Stimulated activated memory B cell treated with anti-CD40 and anti-IgM and Interleukin-4, amounts not matched to agents 10 μg/mL and 1 μg/mL and 100 μg/mL, for 72 hours (primary cell): ENCODE measurements at regions not wholly inside any gene's neighbourhood (a gene's known extent, or its start where the extent isn't known, plus 50 kb on each side); places are given as distances from the start of the nearest gene placed in this dataset.
"Not testable (repeated sequence)": the region's sequence is repeated elsewhere in the genome, so short reads cannot be mapped to it uniquely, and the experiment has no call there.

Experiments
- ATAC-seq: fragments of 150-1000 bp; cut with Tn5 transposase; 2 replicates; pipeline ENCODE4 v1.10.0; 2021
- H3K27ac Mint-ChIP-seq: one replicate; pipeline ENCODE4 v1.8.0; 2022; ENCODE audit warnings: mild to moderate bottlenecking, mixed read lengths
- H3K27me3 Mint-ChIP-seq: one replicate; pipeline ENCODE4 v1.8.0; 2022; ENCODE audit warnings: mixed read lengths
- H3K36me3 Mint-ChIP-seq: one replicate; pipeline ENCODE4 v1.8.0; 2022; ENCODE audit warnings: mixed read lengths
- H3K4me1 Mint-ChIP-seq: one replicate; pipeline ENCODE4 v1.8.0; 2022; ENCODE audit warnings: mixed read lengths
- H3K4me3 Mint-ChIP-seq: one replicate; pipeline ENCODE4 v1.8.0; 2022; ENCODE audit warnings: mild to moderate bottlenecking, moderate library complexity, mixed read lengths
- H3K9me3 Mint-ChIP-seq: one replicate; pipeline ENCODE4 v1.8.0; 2022; ENCODE audit warnings: mixed read lengths

DNA sequence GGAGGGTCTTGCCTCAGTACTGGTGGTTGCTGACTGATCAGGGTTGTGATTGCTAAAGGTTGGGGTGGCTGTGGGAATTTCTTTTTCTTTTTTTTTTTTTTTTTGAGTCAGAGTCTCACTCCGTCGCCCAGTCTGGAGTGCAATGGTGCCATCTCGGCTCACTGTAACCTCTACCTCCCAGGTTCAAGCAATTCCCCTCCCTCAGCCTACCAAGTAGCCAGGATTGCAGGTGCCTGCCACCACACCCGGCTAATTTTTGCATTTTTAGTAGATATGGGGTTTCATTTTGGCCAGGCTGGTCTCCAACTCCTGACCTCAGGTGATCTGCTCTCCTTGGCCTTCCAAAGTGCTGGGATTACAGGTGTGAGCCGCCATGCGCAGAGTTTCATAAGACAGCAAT, 632.9 kb upstream of the TPTE start:
- not testable (repeated sequence) for H3K9me3 Mint-ChIP-seq, H3K27me3 Mint-ChIP-seq, H3K4me3 Mint-ChIP-seq, ATAC-seq, H3K36me3 Mint-ChIP-seq, H3K27ac Mint-ChIP-seq, H3K4me1 Mint-ChIP-seq

- not testable (repeated sequence) for H3K27ac Mint-ChIP-seq, H3K4me3 Mint-ChIP-seq, H3K27me3 Mint-ChIP-seq, H3K36me3 Mint-ChIP-seq, ATAC-seq, H3K4me1 Mint-ChIP-seq, H3K9me3 Mint-ChIP-seq
Measured at GRCh38 chr21:9903579-9903978, 617.8 kb upstream of the TPTE start.

DNA sequence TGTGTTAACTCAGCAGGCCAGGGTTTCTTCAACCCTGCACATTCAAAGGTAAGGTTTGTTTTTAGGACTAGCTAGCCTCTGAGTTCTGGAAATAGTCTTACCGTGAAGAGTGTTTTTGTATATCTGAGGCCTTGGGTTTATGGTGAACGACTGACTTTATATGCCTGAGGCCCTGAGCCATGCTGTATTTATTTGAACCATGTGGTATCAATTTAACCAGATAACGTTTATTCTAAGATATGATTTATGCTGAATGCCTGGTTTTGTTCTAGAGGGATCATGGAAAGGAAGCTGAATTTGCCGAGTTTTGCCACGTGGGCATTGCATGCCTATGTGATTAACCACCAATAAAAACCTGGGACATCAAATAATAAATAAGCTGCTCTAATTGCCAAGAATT, 607.2 kb upstream of the TPTE start:
- ATAC-seq, H3K27ac Mint-ChIP-seq, H3K36me3 Mint-ChIP-seq, H3K4me3 Mint-ChIP-seq, H3K27me3 Mint-ChIP-seq, H3K9me3 Mint-ChIP-seq, H3K4me1 Mint-ChIP-seq: not testable (repeated sequence)

DNA sequence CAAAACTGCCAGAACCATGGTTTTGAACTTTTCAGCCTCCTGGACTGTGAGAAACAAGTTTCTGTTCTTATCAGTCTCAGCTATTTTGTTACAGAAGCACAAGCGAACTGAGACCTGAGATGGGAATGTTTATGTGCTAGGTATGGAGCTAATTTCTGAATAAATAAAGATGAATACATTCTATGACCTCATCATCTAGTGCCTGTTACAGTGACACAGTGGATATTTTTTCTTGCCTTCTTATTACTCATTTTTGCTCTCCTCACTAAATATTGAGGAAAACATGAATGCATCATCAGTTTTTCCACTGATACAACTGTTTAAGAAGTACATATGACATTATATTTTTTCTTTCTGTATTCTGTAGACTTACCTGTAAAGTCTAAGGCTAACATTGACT, 601.9 kb upstream of the TPTE start:
- not testable (repeated sequence) for H3K9me3 Mint-ChIP-seq, H3K4me1 Mint-ChIP-seq, H3K36me3 Mint-ChIP-seq, ATAC-seq, H3K27ac Mint-ChIP-seq, H3K27me3 Mint-ChIP-seq, H3K4me3 Mint-ChIP-seq

- H3K36me3 Mint-ChIP-seq, H3K27me3 Mint-ChIP-seq: not testable (repeated sequence)
- peaks cover 17% of the 10 kb centered on the region for H3K9me3 Mint-ChIP-seq
Measured at GRCh38 chr21:9943639-9944038, 577.7 kb upstream of the TPTE start.

DNA sequence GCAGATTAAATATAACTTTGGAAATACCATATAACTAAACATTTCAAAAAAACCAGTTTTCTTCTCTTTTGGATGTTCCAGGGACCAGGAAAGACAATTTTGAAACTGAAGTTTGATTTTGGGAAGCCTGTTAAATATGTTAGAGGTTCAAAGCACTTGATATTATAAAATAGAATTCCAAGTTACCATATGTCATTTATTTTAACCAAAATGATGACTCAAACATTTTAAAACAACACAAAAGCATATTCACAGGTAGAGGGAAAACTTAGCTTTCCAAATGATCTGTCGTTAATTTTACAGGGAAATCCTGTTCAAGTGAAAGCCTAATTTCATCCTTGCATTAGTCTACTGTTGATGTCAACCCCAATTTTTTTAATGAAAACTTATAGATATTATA, 575.3 kb upstream of the TPTE start:
- not testable (repeated sequence) for H3K4me3 Mint-ChIP-seq

More at GRCh38 chr21:9943639-9944038, 577.7 kb upstream of the TPTE start:
- not testable (repeated sequence) for H3K4me3 Mint-ChIP-seq, ATAC-seq, H3K4me1 Mint-ChIP-seq, H3K27ac Mint-ChIP-seq

DNA sequence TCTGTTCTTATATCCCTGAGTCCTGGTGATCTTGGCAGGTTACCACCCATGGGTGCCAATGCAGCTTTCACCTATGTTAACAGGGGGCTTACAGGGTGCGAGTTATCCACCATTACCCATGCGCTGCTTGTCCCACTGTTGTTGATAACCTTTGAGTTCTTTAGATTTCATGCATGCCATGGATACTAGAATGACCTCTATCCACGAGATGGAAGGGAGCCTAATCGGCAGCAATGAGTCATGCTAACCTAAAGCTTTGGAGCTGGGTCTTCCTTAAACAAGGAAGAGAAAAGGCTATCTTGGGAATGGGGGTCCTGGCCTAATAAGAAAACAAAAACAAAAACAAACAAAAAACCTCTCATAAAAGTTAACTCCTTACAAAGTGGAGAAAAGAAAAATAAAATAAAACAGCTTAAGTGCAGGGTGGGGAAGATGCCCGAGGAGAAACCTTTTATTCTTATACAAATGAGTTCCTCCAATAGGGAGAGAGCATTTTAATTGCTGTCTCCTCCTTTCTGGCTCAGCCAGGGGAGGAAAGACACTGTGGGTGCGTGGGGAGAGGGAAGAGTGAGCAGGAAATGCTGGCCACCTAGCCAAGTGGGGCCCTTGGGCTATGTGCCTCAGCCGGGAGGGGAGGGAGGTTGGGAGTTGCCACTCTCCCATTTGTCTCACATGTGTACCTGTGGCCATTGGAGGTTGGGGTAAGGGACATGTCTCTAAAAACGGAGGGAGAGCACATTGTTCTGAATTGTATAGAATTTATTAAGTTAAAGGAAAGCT, 571.7 kb upstream of the TPTE start:
- not testable (repeated sequence) for H3K36me3 Mint-ChIP-seq, H3K9me3 Mint-ChIP-seq, H3K27me3 Mint-ChIP-seq, H3K4me1 Mint-ChIP-seq, H3K27ac Mint-ChIP-seq, ATAC-seq, H3K4me3 Mint-ChIP-seq

More for the DNA sequence above, 575.3 kb upstream of the TPTE start:
- not testable (repeated sequence) for H3K36me3 Mint-ChIP-seq, H3K27ac Mint-ChIP-seq, H3K4me1 Mint-ChIP-seq, H3K27me3 Mint-ChIP-seq, ATAC-seq
- peaks cover 14% of the 10 kb centered on the region for H3K9me3 Mint-ChIP-seq

- H3K27ac Mint-ChIP-seq, H3K4me3 Mint-ChIP-seq, H3K4me1 Mint-ChIP-seq, H3K36me3 Mint-ChIP-seq, H3K27me3 Mint-ChIP-seq, H3K9me3 Mint-ChIP-seq, ATAC-seq: not testable (repeated sequence)
Measured at GRCh38 chr21:9950363-9950762, 571.0 kb upstream of the TPTE start.

- H3K36me3 Mint-ChIP-seq, H3K4me3 Mint-ChIP-seq, H3K27me3 Mint-ChIP-seq, ATAC-seq, H3K27ac Mint-ChIP-seq, H3K9me3 Mint-ChIP-seq, H3K4me1 Mint-ChIP-seq: not testable (repeated sequence)
Measured at GRCh38 chr21:9958791-9959190, 562.6 kb upstream of the TPTE start.

GRCh38 chr21:9959220-9959964, 562.0 kb upstream of the TPTE start:
- not testable (repeated sequence) for H3K36me3 Mint-ChIP-seq, H3K27ac Mint-ChIP-seq, H3K4me3 Mint-ChIP-seq, H3K27me3 Mint-ChIP-seq, ATAC-seq, H3K9me3 Mint-ChIP-seq, H3K4me1 Mint-ChIP-seq

DNA sequence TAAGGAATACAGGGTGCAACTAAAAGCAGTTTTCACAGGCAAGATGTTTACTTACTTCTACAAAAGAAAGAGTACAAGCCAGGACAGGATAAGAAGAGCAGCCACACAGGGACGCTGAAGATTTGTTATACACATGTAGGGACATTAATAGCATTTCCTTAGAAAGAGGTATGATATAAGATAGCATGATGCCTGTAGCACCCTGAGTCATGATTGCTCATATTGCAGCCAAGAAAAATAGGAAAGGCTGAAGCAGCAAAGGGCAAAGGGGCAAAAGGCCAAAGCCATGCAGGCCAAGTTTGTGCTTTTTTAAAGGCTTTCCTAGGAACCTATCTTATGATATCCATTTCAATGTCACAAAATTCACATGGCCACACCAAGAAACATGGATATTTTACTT, 552.0 kb upstream of the TPTE start:
- H3K9me3 Mint-ChIP-seq = peaks cover 15% of the 10 kb centered on the region
- ATAC-seq, H3K27ac Mint-ChIP-seq, H3K4me3 Mint-ChIP-seq, H3K36me3 Mint-ChIP-seq, H3K4me1 Mint-ChIP-seq, H3K27me3 Mint-ChIP-seq: not testable (repeated sequence)

DNA sequence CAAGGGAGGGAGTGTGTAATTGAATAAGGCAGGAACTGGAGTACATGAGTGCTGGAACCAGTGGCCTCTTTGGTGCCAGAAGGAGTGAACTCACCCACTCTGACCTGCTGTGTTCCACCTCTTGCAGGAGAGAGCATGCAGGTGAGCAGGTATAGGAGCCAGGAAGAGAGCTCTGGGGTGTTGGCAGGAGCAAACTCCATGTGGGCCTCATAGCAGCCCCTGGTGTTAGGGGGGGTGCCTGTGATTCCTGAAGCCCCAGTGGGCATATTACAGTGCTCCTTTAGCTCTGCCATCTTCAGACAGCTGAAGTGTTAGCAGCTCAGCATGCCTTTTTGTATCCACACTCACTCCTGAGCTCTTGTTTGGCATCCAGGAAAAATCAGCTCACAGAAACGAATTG, 549.4 kb upstream of the TPTE start:
- not testable (repeated sequence) for H3K27me3 Mint-ChIP-seq, H3K27ac Mint-ChIP-seq, H3K36me3 Mint-ChIP-seq, ATAC-seq, H3K4me3 Mint-ChIP-seq, H3K4me1 Mint-ChIP-seq
- H3K9me3 Mint-ChIP-seq = peaks cover 13% of the 10 kb centered on the region

DNA sequence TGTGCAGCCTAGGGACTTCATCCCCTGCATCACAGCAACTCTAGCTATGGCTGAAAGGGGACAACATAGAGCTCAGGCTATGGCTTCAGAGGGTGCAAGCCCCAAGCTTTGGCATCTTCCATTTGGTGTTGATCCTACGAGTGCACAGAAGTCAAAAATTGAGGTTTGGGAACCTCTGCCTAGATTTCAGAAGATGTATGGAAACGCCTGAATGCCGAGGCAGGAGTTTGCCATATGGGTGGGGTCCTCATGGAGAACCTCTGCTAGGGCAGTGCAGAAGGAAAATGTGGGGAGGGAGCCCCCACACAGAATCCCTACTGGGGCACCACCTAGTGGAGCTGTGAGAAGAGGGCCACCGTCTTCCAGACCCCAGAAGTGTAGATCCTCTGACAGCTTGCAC, 543.0 kb upstream of the TPTE start:
- H3K9me3 Mint-ChIP-seq = peaks cover 13% of the 10 kb centered on the region
- H3K36me3 Mint-ChIP-seq, H3K27me3 Mint-ChIP-seq, ATAC-seq, H3K4me3 Mint-ChIP-seq, H3K27ac Mint-ChIP-seq, H3K4me1 Mint-ChIP-seq: not testable (repeated sequence)

DNA sequence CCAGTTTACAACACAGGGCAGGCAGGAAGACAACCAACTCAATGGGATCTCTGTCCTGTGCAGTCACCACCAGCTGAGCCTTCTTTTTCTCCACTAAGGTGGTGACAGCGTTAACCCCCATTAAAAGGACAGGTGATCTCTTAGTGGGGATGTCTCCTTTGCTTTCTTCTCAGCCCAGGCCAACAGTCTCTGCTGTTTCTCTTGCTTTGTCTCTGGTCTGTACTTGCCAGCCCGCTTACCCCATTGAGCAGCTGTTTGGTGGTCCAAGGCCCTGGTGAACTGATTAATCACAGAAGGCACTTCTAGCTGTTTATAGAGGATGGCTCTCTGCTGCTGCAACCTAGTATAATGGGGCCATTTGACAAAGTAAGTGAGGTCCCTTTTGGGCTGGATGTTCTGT, 523.9 kb upstream of the TPTE start:
- H3K9me3 Mint-ChIP-seq, H3K27me3 Mint-ChIP-seq, H3K36me3 Mint-ChIP-seq, H3K4me1 Mint-ChIP-seq, H3K4me3 Mint-ChIP-seq, ATAC-seq, H3K27ac Mint-ChIP-seq: not testable (repeated sequence)

DNA sequence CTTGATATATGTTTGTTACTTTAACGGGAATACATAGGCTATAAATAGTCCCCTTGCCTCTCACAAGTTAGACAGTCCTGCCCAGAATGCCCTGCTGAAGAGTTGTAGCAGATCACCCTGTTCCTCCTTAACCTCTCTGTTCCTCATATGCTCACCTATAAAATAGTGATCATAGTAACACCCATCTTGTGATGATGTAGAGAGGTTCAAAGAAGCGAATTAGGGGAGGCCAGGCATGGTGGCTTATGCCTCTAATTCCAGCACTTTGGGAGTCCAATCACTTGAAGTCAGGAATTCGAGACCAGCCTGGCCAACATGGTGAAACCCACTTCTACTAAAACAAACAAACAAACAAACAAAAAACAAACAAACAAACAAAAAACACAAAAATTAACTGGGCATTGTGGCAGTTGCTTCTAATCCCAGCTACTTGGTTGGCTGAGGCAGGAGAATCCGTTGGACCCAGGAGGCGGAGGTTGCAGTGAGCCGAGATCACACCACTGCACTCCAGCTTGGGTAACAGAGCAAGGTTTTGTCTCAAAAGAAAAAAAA, 518.5 kb upstream of the TPTE start:
- peaks cover 18% of the 10 kb centered on the region for H3K9me3 Mint-ChIP-seq
- ATAC-seq, H3K27me3 Mint-ChIP-seq, H3K4me1 Mint-ChIP-seq, H3K4me3 Mint-ChIP-seq, H3K36me3 Mint-ChIP-seq, H3K27ac Mint-ChIP-seq: not testable (repeated sequence)

DNA sequence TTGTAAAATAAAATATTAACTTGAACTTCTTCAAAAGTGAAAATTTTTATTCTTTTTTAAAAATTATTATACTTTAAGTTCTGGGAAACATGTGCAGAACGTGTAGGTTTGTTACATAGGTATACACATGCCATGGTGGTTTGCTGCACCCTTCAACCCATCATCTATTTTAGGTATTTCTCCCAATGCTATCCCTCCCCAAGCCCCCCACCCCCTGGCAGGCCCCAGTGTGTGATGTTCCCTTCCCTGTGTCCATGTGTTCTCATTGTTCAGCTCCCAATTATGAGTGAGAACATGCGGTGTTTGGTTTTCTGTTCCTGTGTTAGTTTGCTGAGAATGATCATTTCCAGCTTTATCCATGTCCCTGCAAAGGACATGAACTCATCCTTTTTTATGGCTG, 515.6 kb upstream of the TPTE start:
- not testable (repeated sequence) for H3K4me3 Mint-ChIP-seq, H3K27me3 Mint-ChIP-seq, H3K36me3 Mint-ChIP-seq, H3K4me1 Mint-ChIP-seq, H3K27ac Mint-ChIP-seq, ATAC-seq
- peaks cover 18% of the 10 kb centered on the region for H3K9me3 Mint-ChIP-seq
